ENCODE measurements at regions not wholly inside any gene's neighbourhood (a gene's known extent, or its start where the extent isn't known, plus 50 kb on each side); places are given as distances from the start of the nearest gene placed in this dataset.
A peak's percentile ranks its signal among the peaks of the same experiment; 100 is the strongest.

DNA sequence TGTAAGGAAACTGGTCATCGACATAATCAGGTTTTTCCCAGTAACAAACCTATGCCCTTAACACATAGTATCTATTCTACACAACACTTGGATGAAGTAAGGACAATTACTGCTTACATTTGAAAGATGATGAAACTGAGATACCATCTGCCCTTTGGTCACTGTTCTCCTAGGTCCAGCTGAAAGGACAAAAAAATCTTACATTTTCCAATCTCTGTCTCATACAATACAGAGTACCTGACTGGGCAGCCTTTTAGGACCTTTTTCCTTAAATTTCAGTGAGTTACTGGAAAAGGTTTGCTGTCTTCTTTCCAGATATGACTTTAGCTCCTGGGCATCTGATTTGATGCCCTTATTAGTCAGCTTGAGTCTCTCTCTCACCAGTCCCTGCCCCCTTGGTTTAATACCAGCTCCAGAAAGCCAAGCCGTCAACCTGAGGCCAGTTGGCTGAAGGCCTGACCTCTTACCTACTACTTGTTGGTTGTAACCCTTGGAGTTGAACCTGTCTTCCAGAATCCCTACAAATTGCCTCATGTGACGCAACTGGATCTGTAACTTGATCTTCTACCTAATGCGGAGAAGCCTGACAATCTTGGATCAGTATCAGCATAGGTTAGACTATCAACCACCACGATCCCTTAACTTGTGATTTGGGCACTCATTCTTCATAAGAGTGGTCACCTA, 355.3 kb upstream of the ZNF385D start:
- no peaks in the 10 kb centered on the region for H3K79me1 ChIP-seq (ENCODE audit: low read depth, low read length)
- H3K14ac ChIP-seq (ENCODE audit: insufficient read length), result no peak overlapping the region
- H3K4me3 ChIP-seq (ENCODE audit: extremely low read depth in 1 of 4, insufficient read depth in 2 of 4, low read depth in 3 of 4, low read length in 4 of 4), result no peak overlapping the region
- 95% methylated on average over 5 of the region's 5 CpGs; no CpG with 5 or more reads in 1 of the 2 experiments for WGBS, 2 experiments (ENCODE audit: extremely low coverage in 1 of 2, insufficient coverage in 1 of 2, insufficient read length in 1 of 2, insufficient replicate concordance in 2 of 2, low coverage in 1 of 2, low lambda C conversion rate in 2 of 2, missing lambda C conversion rate in 1 of 2)
- H3K9ac ChIP-seq (replicated peaks in 1 of 4; ENCODE audit: extremely low read depth in 1 of 4, low read depth in 3 of 4, low read length in 3 of 4), result no peak overlapping the region
- H4K5ac ChIP-seq (ENCODE audit: insufficient read length, low read depth, low read length), result no peak overlapping the region
- no peaks in the 10 kb centered on the region for H3K27me3 ChIP-seq (replicated peaks in 1 of 4; ENCODE audit: control insufficient read depth in 3 of 4, extremely low read depth in 1 of 4, insufficient read depth in 3 of 4, low read length in 3 of 4)
- no peak overlapping the region for H2BK12ac ChIP-seq (ENCODE audit: low read depth, low read length)
- no peak overlapping the region for H3K4me2 ChIP-seq (ENCODE audit: insufficient read depth in 1 of 2, low read depth in 2 of 2, low read length in 2 of 2)
- no peak overlapping the region for H3K23ac ChIP-seq (ENCODE audit: insufficient read length)
- no peak overlapping the region for H2BK5ac ChIP-seq (ENCODE audit: low read depth, low read length)
- H2AFZ ChIP-seq (ENCODE audit: low read length), result peak overlapping the region; percentile 24; the same call in 1 of the 2 replicates
- no peak overlapping the region for H2BK15ac ChIP-seq (ENCODE audit: low read length)
- H3K9me3 ChIP-seq (ENCODE audit: insufficient read depth in 2 of 2, low read depth in 1 of 2, low read length in 1 of 2), result no peaks in the 10 kb centered on the region
- H2BK20ac ChIP-seq (ENCODE audit: low read length), result no peak overlapping the region
- H3K18ac ChIP-seq (ENCODE audit: extremely low read depth, low read length), result no peak overlapping the region
- CTCF ChIA-PET (ENCODE audit: partially characterized antibody), result interaction anchor here (0.6 to 1.0 kb wide), 4 partner anchors 11 to 272 kb away, joined by 3 to 5 read pairs (median 4); no protein-coding TSS in a partner anchor
- no peak overlapping the region for H4K91ac ChIP-seq (replicated peaks; ENCODE audit: insufficient read length, low read length)
- FAIRE-seq, result no peak
- H2BK120ac ChIP-seq (replicated peaks; ENCODE audit: low read depth, low read length), result no peak overlapping the region
- H4K20me1 ChIP-seq (replicated peaks in 1 of 2; ENCODE audit: control insufficient read depth in 1 of 2, insufficient read depth in 2 of 2, low read length in 2 of 2), result no peaks in the 10 kb centered on the region
- H2AK5ac ChIP-seq (ENCODE audit: low read depth, low read length), result no peak overlapping the region
- H3K36me3 ChIP-seq (ENCODE audit: control insufficient read depth in 2 of 4, insufficient read depth in 4 of 4, low read length in 3 of 4), result no peaks in the 10 kb centered on the region
- H3K79me2 ChIP-seq (ENCODE audit: control insufficient read depth in 1 of 2, insufficient read depth in 2 of 2, low read length in 2 of 2), result no peaks in the 10 kb centered on the region
- no peak for DNase-seq (ENCODE audit: low read depth in 1 of 2, low spot score in 2 of 2)
- H3K56ac ChIP-seq (replicated peaks; ENCODE audit: insufficient read length, low read depth, low read length), result no peak overlapping the region
- no peak overlapping the region for H4K8ac ChIP-seq (ENCODE audit: extremely low read depth, insufficient read depth, low read length)
- POLR2A ChIA-PET (ENCODE audit: partially characterized antibody), result no interaction called here
- no peak overlapping the region for H3K27ac ChIP-seq (ENCODE audit: low read depth, low read length)
- no peaks in the 10 kb centered on the region for H3K4me1 ChIP-seq (replicated peaks in 1 of 4; ENCODE audit: control insufficient read depth in 3 of 4, insufficient read depth in 4 of 4, low read length in 3 of 4)
- no peaks in the 10 kb centered on the region for H3K23me2 ChIP-seq (ENCODE audit: low read depth, low read length)
- no peak overlapping the region for H3K4ac ChIP-seq (replicated peaks; ENCODE audit: insufficient read length, low read depth, low read length)
- no peak for TF ChIP-seq YY1 (IDR thresholded peaks at IDR 0.05; ENCODE audit: low read depth, low read length)
- TF ChIP-seq FOSL1 (IDR thresholded peaks at IDR 0.05; ENCODE audit: insufficient read depth, low read depth, low read length), result no peak
- no peak for TF ChIP-seq NRF1 (IDR thresholded peaks at IDR 0.05; ENCODE audit: low read depth, low read length)
- TF ChIP-seq SUZ12 (IDR thresholded peaks at IDR 0.05; ENCODE audit: low read length), result no peak
- TF ChIP-seq TAF1 (IDR thresholded peaks at IDR 0.05; ENCODE audit: low read depth, low read length), result no peak
- no peak for TF ChIP-seq SP1 (IDR thresholded peaks at IDR 0.05; ENCODE audit: low read depth, low read length)
- no peak for TF ChIP-seq SIX5 (IDR thresholded peaks at IDR 0.05; ENCODE audit: low read depth, low read length)
- TF ChIP-seq ZNF274 (IDR thresholded peaks at IDR 0.05; ENCODE audit: borderline replicate concordance, extremely low read depth, low read length), result no peak
- TF ChIP-seq RAD21 (IDR thresholded peaks at IDR 0.05 in 1 of 2, conservative IDR thresholded peaks at IDR 0.05 in 1 of 2; ENCODE audit: low read depth in 2 of 2, low read length in 2 of 2), result no peak
- TF ChIP-seq KDM4A (IDR thresholded peaks at IDR 0.05; ENCODE audit: low read depth, low read length, severe bottlenecking), result no peak
- TF ChIP-seq, protein P1, sequence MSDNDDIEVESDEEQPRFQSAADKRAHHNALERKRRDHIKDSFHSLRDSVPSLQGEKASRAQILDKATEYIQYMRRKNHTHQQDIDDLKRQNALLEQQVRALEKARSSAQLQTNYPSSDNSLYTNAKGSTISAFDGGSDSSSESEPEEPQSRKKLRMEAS (IDR thresholded peaks at IDR 0.05), result no peak
- no peak for TF ChIP-seq SIRT6 (IDR thresholded peaks at IDR 0.05; ENCODE audit: low read length)
- no peak for TF ChIP-seq CBX5 (IDR thresholded peaks at IDR 0.05; ENCODE audit: low read depth, low read length)
- no peak for TF ChIP-seq MAFK (IDR thresholded peaks at IDR 0.05; ENCODE audit: low read depth, low read length)

Data from H1 (cell line).